ENCODE measurements at regions not wholly inside any gene's neighbourhood (a gene's known extent, or its start where the extent isn't known, plus 50 kb on each side); places are given as distances from the start of the nearest gene placed in this dataset.

DNA sequence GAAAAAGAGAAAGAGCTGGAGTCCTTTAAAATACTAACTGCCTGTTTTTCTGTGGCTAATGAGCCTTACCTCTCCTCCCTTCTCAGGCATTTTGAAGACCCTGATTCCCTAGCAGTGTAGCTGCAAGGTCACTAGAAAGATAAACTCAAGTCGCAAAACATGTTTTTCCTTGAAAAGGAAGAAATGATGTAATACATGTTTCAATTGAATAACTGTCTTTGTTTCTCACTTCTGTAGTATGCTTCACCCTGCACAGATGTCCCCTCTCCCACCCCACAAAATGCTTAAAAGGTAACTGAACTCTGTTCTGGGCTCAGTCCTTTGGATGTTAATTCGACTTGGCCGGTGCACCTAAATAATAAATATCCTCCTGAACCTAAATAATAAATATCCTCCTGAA, 1350.3 kb downstream of the TMEM121 start:
- 62 to 65% methylated on average over 3 of the region's 3 CpGs for WGBS, 2 donors (ENCODE audit: low coverage in 1 of 2)
- Histone ChIP-seq H3K9me3 (no peaks in the 10 kb centered on the region), H3K27me3 (peaks cover 33% of the 10 kb centered on the region), H3K4me3 (no peak overlapping the region), H3K27ac (no peak overlapping the region), H3K4me1 (peaks cover 0 to 10% (median 2%) of the 10 kb centered on the region in 4 donors), H3K36me3 (no peaks in the 10 kb centered on the region)
- TF ChIP-seq POLR2A (IDR thresholded peaks at IDR 0.05): no peak
- TF ChIP-seq, protein P1, sequence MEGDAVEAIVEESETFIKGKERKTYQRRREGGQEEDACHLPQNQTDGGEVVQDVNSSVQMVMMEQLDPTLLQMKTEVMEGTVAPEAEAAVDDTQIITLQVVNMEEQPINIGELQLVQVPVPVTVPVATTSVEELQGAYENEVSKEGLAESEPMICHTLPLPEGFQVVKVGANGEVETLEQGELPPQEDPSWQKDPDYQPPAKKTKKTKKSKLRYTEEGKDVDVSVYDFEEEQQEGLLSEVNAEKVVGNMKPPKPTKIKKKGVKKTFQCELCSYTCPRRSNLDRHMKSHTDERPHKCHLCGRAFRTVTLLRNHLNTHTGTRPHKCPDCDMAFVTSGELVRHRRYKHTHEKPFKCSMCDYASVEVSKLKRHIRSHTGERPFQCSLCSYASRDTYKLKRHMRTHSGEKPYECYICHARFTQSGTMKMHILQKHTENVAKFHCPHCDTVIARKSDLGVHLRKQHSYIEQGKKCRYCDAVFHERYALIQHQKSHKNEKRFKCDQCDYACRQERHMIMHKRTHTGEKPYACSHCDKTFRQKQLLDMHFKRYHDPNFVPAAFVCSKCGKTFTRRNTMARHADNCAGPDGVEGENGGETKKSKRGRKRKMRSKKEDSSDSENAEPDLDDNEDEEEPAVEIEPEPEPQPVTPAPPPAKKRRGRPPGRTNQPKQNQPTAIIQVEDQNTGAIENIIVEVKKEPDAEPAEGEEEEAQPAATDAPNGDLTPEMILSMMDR (IDR thresholded peaks at IDR 0.05): no peak
- TF ChIP-seq EP300 (IDR thresholded peaks at IDR 0.05; ENCODE audit: low read depth): no peak
- no peak for TF ChIP-seq POLR2AphosphoS5 (IDR thresholded peaks at IDR 0.05)
- intact Hi-C loops (cut with DNase I; ENCODE audit: low total_unique reads): no loop called here
- DNase-seq: no peak
- in situ Hi-C loops (cut with MboI; ENCODE audit: low pct_ligation_motif_present in 1 of 4, low pct_unique_long_range_greater_than_20kb in 1 of 4, low sequenced_read_pairs in 3 of 4): no loop called here

DNA sequence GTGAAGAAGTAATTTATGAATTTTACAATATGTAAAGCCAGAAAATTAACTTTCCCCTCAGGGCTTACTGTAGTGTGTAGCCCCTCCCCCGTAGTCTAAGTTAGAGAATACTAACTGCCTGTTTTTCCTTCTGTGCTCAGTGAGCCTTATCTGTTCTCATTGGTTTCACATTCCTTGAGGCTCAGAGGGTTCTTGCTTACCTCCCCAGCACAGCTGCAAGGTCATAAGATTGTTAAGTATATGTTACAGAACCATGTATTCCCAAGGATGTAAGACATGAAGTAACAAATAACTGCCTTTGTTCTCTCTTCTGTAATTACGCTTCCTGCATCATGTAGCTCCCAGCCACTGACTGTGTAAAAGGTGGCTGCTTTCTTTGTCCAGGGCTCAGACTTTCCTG, 1351.1 kb downstream of the TMEM121 start:
- no peak for DNase-seq
- Histone ChIP-seq H3K36me3 (no peaks in the 10 kb centered on the region), H3K27ac (no peak overlapping the region), H3K27me3 (peaks cover 33% of the 10 kb centered on the region), H3K4me3 (no peak overlapping the region), H3K9me3 (no peaks in the 10 kb centered on the region), H3K4me1 (peaks cover 0 to 7% (median 2%) of the 10 kb centered on the region in 4 donors)
- intact Hi-C loops (cut with DNase I; ENCODE audit: low total_unique reads) (no loop called here), in situ Hi-C loops (cut with MboI; ENCODE audit: low pct_ligation_motif_present in 1 of 4, low pct_unique_long_range_greater_than_20kb in 1 of 4, low sequenced_read_pairs in 3 of 4) (no loop called here)
- WGBS, 2 donors (ENCODE audit: low coverage in 1 of 2): 38 to 65% methylated on average over 2 of the region's 2 CpGs
- TF ChIP-seq, protein P1 (IDR thresholded peaks at IDR 0.05): no peak
- TF ChIP-seq POLR2AphosphoS5 (IDR thresholded peaks at IDR 0.05): no peak
- no peak for TF ChIP-seq EP300 (IDR thresholded peaks at IDR 0.05; ENCODE audit: low read depth)
- TF ChIP-seq POLR2A (IDR thresholded peaks at IDR 0.05): no peak

DNA sequence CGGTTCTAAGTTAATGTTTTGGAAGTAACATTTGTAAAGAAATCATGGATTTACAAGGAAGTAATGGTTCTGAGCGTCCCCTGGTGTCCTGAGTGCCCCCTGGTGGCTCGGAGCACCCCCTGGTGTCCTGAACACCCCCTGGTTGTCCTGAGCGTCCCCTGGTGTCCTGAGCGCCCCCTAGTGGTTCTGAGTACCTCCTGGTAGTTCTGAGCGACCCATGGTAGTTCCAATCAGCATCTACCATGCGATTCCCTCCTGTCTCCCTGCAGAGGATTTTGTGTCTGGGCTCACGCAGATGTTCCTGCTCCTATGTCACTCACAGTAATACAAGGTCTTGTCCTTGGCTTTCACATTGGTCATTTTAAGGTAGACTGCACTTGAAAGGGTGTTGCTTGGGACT, 1352.9 kb downstream of the TMEM121 start:
- 37% methylated on average over 8 of the region's 8 CpGs; no CpG with 5 or more reads in 1 of the 2 donors for WGBS, 2 donors (ENCODE audit: low coverage in 1 of 2)
- H3K4me3 ChIP-seq: no peak overlapping the region
- DNase-seq: peak; percentile 72
- no peaks in the 10 kb centered on the region for H3K9me3 ChIP-seq
- H3K4me1 ChIP-seq: no peaks in the 10 kb centered on the region
- TF ChIP-seq POLR2AphosphoS5 (IDR thresholded peaks at IDR 0.05) (no peak), EP300 (IDR thresholded peaks at IDR 0.05; ENCODE audit: low read depth) (no peak)
- TF ChIP-seq, protein P1 (IDR thresholded peaks at IDR 0.05): peak; percentile 19 to 41 (median 39)
- intact Hi-C loops (cut with DNase I; ENCODE audit: low total_unique reads) (no loop called here), in situ Hi-C loops (cut with MboI; ENCODE audit: low pct_ligation_motif_present in 1 of 4, low pct_unique_long_range_greater_than_20kb in 1 of 4, low sequenced_read_pairs in 3 of 4) (no loop called here)
- no peak overlapping the region for H3K27ac ChIP-seq
- no peaks in the 10 kb centered on the region for H3K36me3 ChIP-seq
- H3K27me3 ChIP-seq: peaks cover 33% of the 10 kb centered on the region

DNA sequence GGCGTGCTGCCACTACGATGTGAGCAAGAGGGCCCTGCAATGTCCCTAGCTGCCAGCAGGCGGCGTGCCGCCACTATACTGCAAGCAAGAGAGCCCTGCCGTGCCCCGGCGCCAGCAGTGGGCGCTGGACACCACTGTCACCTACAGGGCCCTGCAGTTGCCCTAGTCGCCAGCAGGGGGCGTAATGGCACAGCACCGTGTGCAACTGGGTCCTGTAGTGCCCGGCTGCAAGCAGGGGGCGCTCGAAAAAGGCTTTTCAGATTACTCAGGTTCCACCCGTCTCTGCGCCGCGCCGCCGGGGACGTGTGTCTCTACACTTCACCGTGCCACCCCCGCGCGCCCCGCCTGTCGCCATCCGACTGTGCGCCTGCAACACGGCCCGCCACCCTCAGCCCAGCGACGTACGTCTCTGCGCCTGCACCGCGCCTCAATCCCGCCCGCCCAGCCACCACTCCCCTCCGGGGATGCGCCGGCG, 1356.9 kb downstream of the TMEM121 start:
- 85% methylated on average over 44 of the region's 44 CpGs; no CpG with 5 or more reads in 1 of the 2 donors for WGBS, 2 donors (ENCODE audit: low coverage in 1 of 2)
- Histone ChIP-seq H3K9me3 (no peaks in the 10 kb centered on the region), H3K36me3 (no peaks in the 10 kb centered on the region), H3K4me3 (no peak overlapping the region), H3K27ac (no peak overlapping the region), H3K27me3 (peaks cover 10% of the 10 kb centered on the region), H3K4me1 (no peaks in the 10 kb centered on the region)
- intact Hi-C loops (cut with DNase I; ENCODE audit: low total_unique reads): no loop called here
- in situ Hi-C loops (cut with MboI; ENCODE audit: low pct_ligation_motif_present in 1 of 4, low pct_unique_long_range_greater_than_20kb in 1 of 4, low sequenced_read_pairs in 3 of 4): no loop called here
- TF ChIP-seq POLR2AphosphoS5 (IDR thresholded peaks at IDR 0.05): no peak
- TF ChIP-seq, protein P1 (IDR thresholded peaks at IDR 0.05): peak in 4 of 5 experiments; percentile 19 to 31 (median 22)
- DNase-seq: no peak

Small RNA genes in the stretch of these regions (small RNA-seq; reads per million reads assigned to genes)
- 0 reads per million in 4 donors for gene AC244452.1
- gene IGHD1-1: 0 reads per million in 4 donors
- 0 reads per million in 4 donors for gene IGHD1-14
- gene IGHD1-20: 0 reads per million in 4 donors
- 0 reads per million in 4 donors for gene IGHD1-26
- 0 reads per million in 4 donors for gene IGHD1-7
- 0 to 0.14 (median 0) reads per million in 4 donors for gene IGHD2-15
- 0 reads per million in 4 donors for gene IGHD2-2
- 0 reads per million in 4 donors for gene IGHD2-21
- 0 reads per million in 4 donors for gene IGHD2-8
- 0 reads per million in 4 donors for gene IGHD3-10
- gene IGHD3-16: 0 reads per million in 4 donors
- 0 reads per million in 4 donors for gene IGHD3-22
- gene IGHD3-3: 0 reads per million in 4 donors
- 0 reads per million in 4 donors for gene IGHD3-9
- 0 reads per million in 4 donors for gene IGHD4-11
- gene IGHD4-17: 0 reads per million in 4 donors
- 0 reads per million in 4 donors for gene IGHD4-23
- gene IGHD4-4: 0 reads per million in 4 donors
- gene IGHD5-12: 0 reads per million in 4 donors
- 0 reads per million in 4 donors for gene IGHD5-18
- gene IGHD5-24: 0 reads per million in 4 donors
- 0 reads per million in 4 donors for gene IGHD5-5
- 0 reads per million in 4 donors for gene IGHD6-13
- gene IGHD6-19: 0 reads per million in 4 donors
- 0 reads per million in 4 donors for gene IGHD6-25
- gene IGHD6-6: 0 reads per million in 4 donors
- 0 reads per million in 4 donors for gene IGHD7-27
- 0 to 0.12 (median 0) reads per million in 4 donors for gene IGHJ1
- 0 reads per million in 4 donors for gene IGHJ1P
- gene IGHJ2: 0 to 0.24 (median 0.09) reads per million in 4 donors
- gene IGHJ2P: 0 reads per million in 4 donors
- 0 to 0.48 (median 0) reads per million in 4 donors for gene IGHJ3
- 0 reads per million in 4 donors for gene IGHJ3P
- gene IGHJ4: 0 to 1.4 (median 0.99) reads per million in 4 donors
- 0 to 1.9 (median 0.07) reads per million in 4 donors for gene IGHJ5
- gene IGHJ6: 0 to 0.48 (median 0) reads per million in 4 donors
- gene IGHV1-12: 0 reads per million in 4 donors
- gene IGHV1-14: 0 reads per million in 4 donors
- gene IGHV3-19: 0 reads per million in 4 donors
- gene IGHV3-57: 0 reads per million in 4 donors
- 0 reads per million in 4 donors for gene IGHV3-76
- gene IGHV5-78: 0 to 0.36 (median 0.14) reads per million in 4 donors
- 0 reads per million in 4 donors for gene IGHV7-40
- 0 reads per million in 4 donors for gene IGHVII-1-1
- gene IGHVII-15-1: 0 reads per million in 4 donors
- gene IGHVII-22-1: 0 reads per million in 4 donors
- 0 reads per million in 4 donors for gene IGHVII-28-1
- gene IGHVII-33-1: 0 reads per million in 4 donors
- 0 reads per million in 4 donors for gene IGHVII-40-1
- 0 reads per million in 4 donors for gene IGHVII-44-2
- 0 reads per million in 4 donors for gene IGHVII-46-1
- gene IGHVII-49-1: 0 reads per million in 4 donors
- gene IGHVII-51-2: 0 reads per million in 4 donors
- 0 reads per million in 4 donors for gene IGHVII-53-1
- 0 reads per million in 4 donors for gene IGHVII-60-1
- gene IGHVII-62-1: 0 reads per million in 4 donors
- gene IGHVII-67-1: 0 reads per million in 4 donors
- 0 reads per million in 4 donors for gene IGHVII-74-1
- gene IGHVII-78-1: 0 reads per million in 4 donors
- gene IGHVIII-11-1: 0 reads per million in 4 donors
- gene IGHVIII-13-1: 0 reads per million in 4 donors
- gene IGHVIII-2-1: 0 reads per million in 4 donors
- 0 reads per million in 4 donors for gene IGHVIII-22-2
- 0 reads per million in 4 donors for gene IGHVIII-25-1
- gene IGHVIII-26-1: 0 reads per million in 4 donors
- gene IGHVIII-38-1: 0 reads per million in 4 donors
- 0 reads per million in 4 donors for gene IGHVIII-5-1
- gene IGHVIII-5-2: 0 reads per million in 4 donors
- gene IGHVIII-67-2: 0 reads per million in 4 donors
- gene IGHVIII-67-3: 0 reads per million in 4 donors
- gene IGHVIII-67-4: 0 reads per million in 4 donors
- gene IGHVIII-76-1: 0 reads per million in 4 donors
- gene IGHVIII-82: 0 reads per million in 4 donors
- 0 reads per million in 4 donors for gene MIR4507
- gene MIR4537: 0 reads per million in 4 donors
- gene MIR4538: 0 reads per million in 4 donors
- gene MIR4539: 0 to 0.55 (median 0) reads per million in 4 donors
- gene MIR5195: 0 reads per million in 4 donors
- gene MIR8071-1: 0 reads per million in 4 donors
- gene MIR8071-2: 0 reads per million in 4 donors
- gene RNA5SP389: 0 to 0.55 (median 0) reads per million in 4 donors
